WTC11 (cell line): ENCODE measurements at regions not wholly inside any gene's neighbourhood (a gene's known extent, or its start where the extent isn't known, plus 50 kb on each side); places are given as distances from the start of the nearest gene placed in this dataset.

ENCODE experiments used
- ATAC-seq: fragments of 200-7000 bp; cut with Tn5 transposase; 2 replicates; pipeline ENCODE4 v1.10.0; 2021; ENCODE audit warnings: mild to moderate bottlenecking, moderate library complexity
- CTCF ChIA-PET: fragments of 300-600 bp; sonication (Branson Sonifier 250); formaldehyde crosslinking; loops from one replicate; lab custom pipeline; 2021; ENCODE audit warnings: antibody characterized with exemption; lab: Charles Lee
- POLR2A ChIA-PET: fragments of 350-600 bp; sonication (Branson Sonifier 250); formaldehyde crosslinking; loops from one replicate; lab custom pipeline; 2021; ENCODE audit warnings: antibody characterized with exemption; lab: Charles Lee
- DNase-seq: peaks from one replicate; pipeline ENCODE4 v3.0.0; 2021; ENCODE audit warnings: low spot score
- H3K27ac Mint-ChIP-seq: 2 replicates; pipeline ENCODE4 v1.8.0; 2021; ENCODE audit warnings: mixed read lengths
- H3K27me3 Mint-ChIP-seq: 2 replicates; pipeline ENCODE4 v1.8.0; 2021; ENCODE audit warnings: low read depth, mild to moderate bottlenecking, moderate library complexity, mixed read lengths
- H3K36me3 Mint-ChIP-seq: 2 replicates; pipeline ENCODE4 v1.8.0; 2021; ENCODE audit warnings: mixed read lengths
- H3K4me1 Mint-ChIP-seq: 2 replicates; pipeline ENCODE4 v1.8.0; 2022; ENCODE audit warnings: mixed read lengths
- H3K4me3 Mint-ChIP-seq: 2 replicates; pipeline ENCODE4 v1.8.0; 2021; ENCODE audit warnings: mild to moderate bottlenecking, moderate library complexity, mixed read lengths
- H3K9me3 Mint-ChIP-seq: 2 replicates; pipeline ENCODE4 v1.8.0; 2021; ENCODE audit warnings: mixed read lengths
- AR ChIP-seq: fragments of 250-450 bp; sonication (Bioruptor Pico); IDR thresholded peaks from 2 replicates; pipeline ENCODE4 v1.9.0; 2021; ENCODE audit warnings: mild to moderate bottlenecking
- ATF1 ChIP-seq: sonication (generic); formaldehyde crosslinking; IDR thresholded peaks from 2 replicates; pipeline ENCODE4 v1.8.1; 2023; ENCODE audit warnings: mild to moderate bottlenecking, moderate library complexity, missing genetic modification reagents
- ATF2 ChIP-seq: sonication (generic); formaldehyde crosslinking; IDR thresholded peaks from 2 replicates; pipeline ENCODE4 v1.8.1; 2022; ENCODE audit warnings: low read depth, missing genetic modification reagents, borderline replicate concordance
- CREM ChIP-seq: sonication (generic); formaldehyde crosslinking; IDR thresholded peaks from 2 replicates; pipeline ENCODE4 v1.8.1; 2022; ENCODE audit warnings: mild to moderate bottlenecking, missing genetic modification reagents, moderate library complexity
- EMX1 ChIP-seq: fragments of 250-450 bp; sonication (Bioruptor Pico); IDR thresholded peaks from 2 replicates; pipeline ENCODE4 v1.8.0; 2021; ENCODE audit warnings: mild to moderate bottlenecking
- ESRRA ChIP-seq: sonication (generic); formaldehyde crosslinking; IDR thresholded peaks from 2 replicates; pipeline ENCODE4 v1.8.1; 2022; ENCODE audit warnings: mild to moderate bottlenecking, missing genetic modification reagents, borderline replicate concordance
- HMGA2 ChIP-seq: fragments of 250-450 bp; sonication (Bioruptor Pico); IDR thresholded peaks from 2 replicates; pipeline ENCODE4 v1.4.0; 2021; ENCODE audit warnings: mild to moderate bottlenecking, moderate library complexity
- MXD4 ChIP-seq: fragments of 250-450 bp; sonication (Bioruptor Pico); IDR thresholded peaks from 2 replicates; pipeline ENCODE4 v1.8.0; 2021; ENCODE audit warnings: mild to moderate bottlenecking, moderate library complexity, borderline replicate concordance
- MYBL2 ChIP-seq: sonication (generic); formaldehyde crosslinking; IDR thresholded peaks from 2 replicates; pipeline ENCODE4 v1.8.1; 2023; ENCODE audit warnings: mild to moderate bottlenecking, moderate library complexity, missing genetic modification reagents
- NFATC4 ChIP-seq: fragments of 250-450 bp; sonication (Bioruptor Pico); IDR thresholded peaks from 2 replicates; pipeline ENCODE4 v1.9.0; 2021; ENCODE audit warnings: mild to moderate bottlenecking
- NR1H2 ChIP-seq: sonication (generic); formaldehyde crosslinking; IDR thresholded peaks from 2 replicates; pipeline ENCODE4 v1.9.0; 2021; ENCODE audit warnings: mild to moderate bottlenecking, moderate library complexity, missing genetic modification reagents
- OVOL2 ChIP-seq: fragments of 250-450 bp; sonication (Bioruptor Pico); IDR thresholded peaks from 2 replicates; pipeline ENCODE4 v1.9.0; 2021; ENCODE audit warnings: mild to moderate bottlenecking, borderline replicate concordance
- SMAD4 ChIP-seq: sonication (generic); formaldehyde crosslinking; IDR thresholded peaks from 2 replicates; pipeline ENCODE4 v1.8.0; 2022; ENCODE audit warnings: mild to moderate bottlenecking, missing genetic modification reagents
- SP1 ChIP-seq: sonication (generic); formaldehyde crosslinking; conservative IDR thresholded peaks from 2 replicates; pipeline ENCODE4 v1.8.1; 2022; ENCODE audit warnings: missing genetic modification reagents
- ZBTB43 ChIP-seq: sonication (generic); formaldehyde crosslinking; IDR thresholded peaks from 2 replicates; pipeline ENCODE4 v1.8.1; 2023; ENCODE audit warnings: mild to moderate bottlenecking, missing genetic modification reagents
- ZNF219 ChIP-seq: sonication (generic); formaldehyde crosslinking; IDR thresholded peaks from 2 replicates; pipeline ENCODE4 v1.8.0; 2023; ENCODE audit warnings: missing genetic modification reagents, mild to moderate bottlenecking, borderline replicate concordance
- ZNF232 ChIP-seq: sonication (generic); formaldehyde crosslinking; IDR thresholded peaks from 2 replicates; pipeline ENCODE4 v1.8.0; 2022; ENCODE audit warnings: mild to moderate bottlenecking, missing genetic modification reagents
- ZNF396 ChIP-seq: fragments of 250-450 bp; sonication (Bioruptor Pico); IDR thresholded peaks from 2 replicates; pipeline ENCODE4 v1.8.0; 2021; ENCODE audit warnings: mild to moderate bottlenecking, moderate library complexity, borderline replicate concordance
- ZNF512 ChIP-seq: sonication (generic); formaldehyde crosslinking; IDR thresholded peaks from 2 replicates; pipeline ENCODE4 v1.8.1; 2022; ENCODE audit warnings: missing genetic modification reagents, borderline replicate concordance
- TF ChIP-seq, protein P1 (sequence below): sonication (generic); formaldehyde crosslinking; IDR thresholded peaks from 2 replicates; pipeline ENCODE4 v1.8.0; 2022; ENCODE audit warnings: mild to moderate bottlenecking, missing genetic modification reagents
- TF ChIP-seq, protein P2 (sequence below): fragments of 200-600 bp; IDR thresholded peaks from 2 replicates; pipeline ENCODE4 v1.8.0; 2022; ENCODE audit warnings: antibody characterized with exemption
- TF ChIP-seq, protein P3 (sequence below): sonication (generic); formaldehyde crosslinking; IDR thresholded peaks from 2 replicates; pipeline ENCODE4 v1.8.1; 2023; ENCODE audit warnings: mild to moderate bottlenecking, missing genetic modification reagents, moderate library complexity

DNA sequence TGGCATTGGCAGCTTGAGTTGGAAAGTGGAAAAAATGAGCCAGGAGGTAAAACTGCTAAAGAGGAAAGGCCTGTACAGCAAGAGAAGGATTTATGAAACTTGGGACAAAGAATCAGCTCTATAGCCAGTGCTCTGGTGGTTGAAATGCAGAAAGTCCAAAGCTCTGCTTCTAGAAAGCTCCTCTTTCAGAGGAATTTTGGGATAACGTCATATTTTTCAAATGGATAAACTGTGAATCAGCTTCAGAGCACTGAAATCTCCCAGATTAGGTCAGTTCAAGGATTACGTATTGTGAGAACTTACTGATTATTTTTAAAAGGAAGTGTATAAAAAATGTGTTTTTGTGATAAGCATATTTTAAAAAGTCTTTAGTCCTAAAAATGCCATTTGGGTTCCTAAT, 203.1 kb upstream of the CNOT2 start:
- no peak for ATAC-seq
- CTCF ChIA-PET: interaction anchor here (1.0 kb wide), 1 partner anchor 10 kb away, joined by 3 read pairs; no protein-coding TSS in a partner anchor
- POLR2A ChIA-PET: no interaction called here
- no peak for DNase-seq
- Mint-ChIP-seq H3K4me1 (no peaks in the 10 kb centered on the region), H3K27me3 (no peaks in the 10 kb centered on the region), H3K36me3 (no peaks in the 10 kb centered on the region), H3K27ac (no peak overlapping the region), H3K9me3 (no peaks in the 10 kb centered on the region), H3K4me3 (no peak overlapping the region)
- no peak for TF ChIP-seq SMAD4 (CRISPR knock-in tag)
- no peak for TF ChIP-seq ATF1 (CRISPR knock-in tag)
- TF ChIP-seq ZNF512: no peak
- no peak for TF ChIP-seq MXD4 (CRISPR knock-in tag)
- TF ChIP-seq, protein P1, sequence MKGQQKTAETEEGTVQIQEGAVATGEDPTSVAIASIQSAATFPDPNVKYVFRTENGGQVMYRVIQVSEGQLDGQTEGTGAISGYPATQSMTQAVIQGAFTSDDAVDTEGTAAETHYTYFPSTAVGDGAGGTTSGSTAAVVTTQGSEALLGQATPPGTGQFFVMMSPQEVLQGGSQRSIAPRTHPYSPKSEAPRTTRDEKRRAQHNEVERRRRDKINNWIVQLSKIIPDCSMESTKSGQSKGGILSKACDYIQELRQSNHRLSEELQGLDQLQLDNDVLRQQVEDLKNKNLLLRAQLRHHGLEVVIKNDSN (CRISPR knock-in tag): no peak
- TF ChIP-seq ZBTB43 (CRISPR knock-in tag): no peak
- TF ChIP-seq SP1 (CRISPR knock-in tag): no peak
- TF ChIP-seq ZNF219 (CRISPR knock-in tag): no peak
- TF ChIP-seq ATF2 (CRISPR knock-in tag): no peak
- no peak for TF ChIP-seq MYBL2 (CRISPR knock-in tag)
- no peak for TF ChIP-seq ESRRA (CRISPR knock-in tag)
- no peak for TF ChIP-seq NR1H2

GRCh38 chr12:70042675-70043074, 200.6 kb upstream of the CNOT2 start:
- H3K4me3 Mint-ChIP-seq: no peak overlapping the region
- DNase-seq: no peak
- no peak for ATAC-seq
- H3K36me3 Mint-ChIP-seq: no peaks in the 10 kb centered on the region
- H3K4me1 Mint-ChIP-seq: no peaks in the 10 kb centered on the region
- H3K27me3 Mint-ChIP-seq: no peaks in the 10 kb centered on the region
- CTCF ChIA-PET: no interaction called here
- TF ChIP-seq HMGA2 (CRISPR knock-in tag): no peak
- TF ChIP-seq ZNF232 (CRISPR knock-in tag): no peak
- no peak for TF ChIP-seq EMX1 (CRISPR knock-in tag)
- no peak for TF ChIP-seq OVOL2 (CRISPR knock-in tag)
- TF ChIP-seq, protein P2, sequence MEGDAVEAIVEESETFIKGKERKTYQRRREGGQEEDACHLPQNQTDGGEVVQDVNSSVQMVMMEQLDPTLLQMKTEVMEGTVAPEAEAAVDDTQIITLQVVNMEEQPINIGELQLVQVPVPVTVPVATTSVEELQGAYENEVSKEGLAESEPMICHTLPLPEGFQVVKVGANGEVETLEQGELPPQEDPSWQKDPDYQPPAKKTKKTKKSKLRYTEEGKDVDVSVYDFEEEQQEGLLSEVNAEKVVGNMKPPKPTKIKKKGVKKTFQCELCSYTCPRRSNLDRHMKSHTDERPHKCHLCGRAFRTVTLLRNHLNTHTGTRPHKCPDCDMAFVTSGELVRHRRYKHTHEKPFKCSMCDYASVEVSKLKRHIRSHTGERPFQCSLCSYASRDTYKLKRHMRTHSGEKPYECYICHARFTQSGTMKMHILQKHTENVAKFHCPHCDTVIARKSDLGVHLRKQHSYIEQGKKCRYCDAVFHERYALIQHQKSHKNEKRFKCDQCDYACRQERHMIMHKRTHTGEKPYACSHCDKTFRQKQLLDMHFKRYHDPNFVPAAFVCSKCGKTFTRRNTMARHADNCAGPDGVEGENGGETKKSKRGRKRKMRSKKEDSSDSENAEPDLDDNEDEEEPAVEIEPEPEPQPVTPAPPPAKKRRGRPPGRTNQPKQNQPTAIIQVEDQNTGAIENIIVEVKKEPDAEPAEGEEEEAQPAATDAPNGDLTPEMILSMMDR: no peak
- TF ChIP-seq, protein P3, sequence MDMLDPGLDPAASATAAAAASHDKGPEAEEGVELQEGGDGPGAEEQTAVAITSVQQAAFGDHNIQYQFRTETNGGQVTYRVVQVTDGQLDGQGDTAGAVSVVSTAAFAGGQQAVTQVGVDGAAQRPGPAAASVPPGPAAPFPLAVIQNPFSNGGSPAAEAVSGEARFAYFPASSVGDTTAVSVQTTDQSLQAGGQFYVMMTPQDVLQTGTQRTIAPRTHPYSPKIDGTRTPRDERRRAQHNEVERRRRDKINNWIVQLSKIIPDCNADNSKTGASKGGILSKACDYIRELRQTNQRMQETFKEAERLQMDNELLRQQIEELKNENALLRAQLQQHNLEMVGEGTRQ (CRISPR knock-in tag): no peak
- TF ChIP-seq, protein P1 (CRISPR knock-in tag): no peak
- TF ChIP-seq CREM (CRISPR knock-in tag): no peak
- no peak for TF ChIP-seq ZNF396 (CRISPR knock-in tag)
- no peak for TF ChIP-seq NFATC4 (CRISPR knock-in tag)
- no peak for TF ChIP-seq ZNF512
- no peak for TF ChIP-seq SMAD4 (CRISPR knock-in tag)
- no peak for TF ChIP-seq AR (CRISPR knock-in tag)
- H3K27ac Mint-ChIP-seq: no peak overlapping the region
- no peaks in the 10 kb centered on the region for H3K9me3 Mint-ChIP-seq
- POLR2A ChIA-PET: no interaction called here
